Testis (tissue), 2 donors: ENCODE measurements at regions not wholly inside any gene's neighbourhood (a gene's known extent, or its start where the extent isn't known, plus 50 kb on each side); places are given as distances from the start of the nearest gene placed in this dataset.

Experiments
- POLR2A ChIP-seq: fragments of 450-650 bp; IDR thresholded peaks from one replicate; pipeline ENCODE4 v1.6.1; 2017; ENCODE audit warnings: antibody characterized with exemption, mild to moderate bottlenecking, moderate library complexity
- TF ChIP-seq, protein P1 (sequence below), 3 experiments: fragments of 450-650 bp in 2 of 3; fragments of 200-600 bp in 1 of 3; sonication (generic) in 1 of 3; IDR thresholded peaks; one replicate each; pipeline ENCODE4 v1.5.1; 2016 to 2019; ENCODE audit warnings: antibody characterized with exemption in 3 of 3, mild to moderate bottlenecking in 2 of 3, moderate library complexity in 1 of 3

DNA sequence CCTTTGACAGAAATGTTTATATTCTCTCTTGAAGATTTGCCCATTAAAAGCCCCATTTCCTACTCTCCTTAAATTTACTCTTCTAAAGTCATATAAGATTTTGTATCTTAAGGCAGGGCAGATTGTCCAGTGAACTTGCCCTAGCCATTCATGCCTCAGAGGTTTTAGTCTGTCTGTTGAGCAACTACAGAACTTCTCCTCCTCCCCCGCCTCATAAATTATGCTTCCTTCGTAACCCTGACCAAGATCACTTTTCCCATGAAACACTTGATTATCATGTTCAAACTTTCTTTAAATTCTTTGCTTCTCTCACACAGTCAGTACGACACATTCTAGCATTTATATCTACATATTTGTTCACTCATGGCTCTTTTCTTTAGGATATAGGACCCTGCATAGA, 621.3 kb downstream of the ANKRD7 start:
- TF ChIP-seq POLR2A = no peak
- TF ChIP-seq, protein P1, sequence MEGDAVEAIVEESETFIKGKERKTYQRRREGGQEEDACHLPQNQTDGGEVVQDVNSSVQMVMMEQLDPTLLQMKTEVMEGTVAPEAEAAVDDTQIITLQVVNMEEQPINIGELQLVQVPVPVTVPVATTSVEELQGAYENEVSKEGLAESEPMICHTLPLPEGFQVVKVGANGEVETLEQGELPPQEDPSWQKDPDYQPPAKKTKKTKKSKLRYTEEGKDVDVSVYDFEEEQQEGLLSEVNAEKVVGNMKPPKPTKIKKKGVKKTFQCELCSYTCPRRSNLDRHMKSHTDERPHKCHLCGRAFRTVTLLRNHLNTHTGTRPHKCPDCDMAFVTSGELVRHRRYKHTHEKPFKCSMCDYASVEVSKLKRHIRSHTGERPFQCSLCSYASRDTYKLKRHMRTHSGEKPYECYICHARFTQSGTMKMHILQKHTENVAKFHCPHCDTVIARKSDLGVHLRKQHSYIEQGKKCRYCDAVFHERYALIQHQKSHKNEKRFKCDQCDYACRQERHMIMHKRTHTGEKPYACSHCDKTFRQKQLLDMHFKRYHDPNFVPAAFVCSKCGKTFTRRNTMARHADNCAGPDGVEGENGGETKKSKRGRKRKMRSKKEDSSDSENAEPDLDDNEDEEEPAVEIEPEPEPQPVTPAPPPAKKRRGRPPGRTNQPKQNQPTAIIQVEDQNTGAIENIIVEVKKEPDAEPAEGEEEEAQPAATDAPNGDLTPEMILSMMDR (IDR thresholded peaks at IDR 0.05) = no peak
